ENCODE measurements at regions not wholly inside any gene's neighbourhood (a gene's known extent, or its start where the extent isn't known, plus 50 kb on each side); places are given as distances from the start of the nearest gene placed in this dataset.
"Not testable (repeated sequence)": the region's sequence is repeated elsewhere in the genome, so short reads cannot be mapped to it uniquely, and the experiment has no call there.

GRCh38 chr5:30144059-30144458 is 1049.4 kb upstream of the CDH6 start:
- not testable (repeated sequence) for TF ChIP-seq CTCF (IDR thresholded peaks at IDR 0.05); ZFX (IDR thresholded peaks at IDR 0.05; ENCODE audit: borderline replicate concordance)
